ENCODE measurements at regions not wholly inside any gene's neighbourhood (a gene's known extent, or its start where the extent isn't known, plus 50 kb on each side); places are given as distances from the start of the nearest gene placed in this dataset.

DNA sequence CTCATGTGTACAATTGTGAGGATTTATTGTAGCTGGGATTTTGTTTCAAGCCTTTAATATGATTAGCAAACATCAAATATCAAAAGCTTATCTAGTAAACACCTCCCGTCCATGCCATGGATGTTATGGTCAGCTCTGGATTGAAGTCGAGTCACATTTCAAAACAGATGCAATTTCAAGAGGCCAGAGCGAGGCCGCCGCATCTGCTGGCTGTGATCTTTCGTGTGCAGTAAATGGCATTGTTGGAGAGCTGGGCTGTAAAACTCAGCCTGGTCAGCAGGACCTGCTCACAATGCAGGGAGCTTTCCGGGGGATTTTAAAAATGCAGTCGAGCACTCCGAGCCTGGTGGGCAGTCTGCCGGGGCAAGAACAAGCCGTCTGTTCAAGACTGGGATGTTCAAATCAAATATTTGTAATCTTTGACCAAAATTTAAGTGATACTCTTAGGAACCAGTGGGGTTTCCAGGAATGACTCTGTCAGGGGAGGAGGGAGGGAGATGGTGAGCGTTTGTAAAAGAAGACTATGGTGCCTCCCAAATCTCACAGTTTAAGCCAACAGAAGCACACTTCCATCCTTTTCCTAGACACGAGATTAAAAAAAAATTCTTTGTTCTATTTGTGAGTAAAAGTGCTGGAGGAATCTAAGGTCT, 97.6 kb downstream of the MYCN start:
- no peaks in the 10 kb centered on the region for H3K9me3 ChIP-seq
- no peak for TF ChIP-seq POLR2A (IDR thresholded peaks at IDR 0.05)
- TF ChIP-seq CTCF (IDR thresholded peaks at IDR 0.05): no peak
- no peak for TF ChIP-seq POLR2AphosphoS5 (IDR thresholded peaks at IDR 0.05)
- H3K4me1 ChIP-seq (replicated peaks): no peaks in the 10 kb centered on the region
- intact Hi-C loops (cut with DNase I): no loop called here
- peaks cover 3% of the 10 kb centered on the region for H3K27me3 ChIP-seq (replicated peaks; ENCODE audit: insufficient read depth)
- WGBS: 42% methylated on average over 13 of the region's 13 CpGs
- H3K36me3 ChIP-seq: no peaks in the 10 kb centered on the region
- no peak overlapping the region for H3K27ac ChIP-seq
- no peak for DNase-seq (ENCODE audit: low spot score)
- no peak overlapping the region for H3K4me3 ChIP-seq

DNA sequence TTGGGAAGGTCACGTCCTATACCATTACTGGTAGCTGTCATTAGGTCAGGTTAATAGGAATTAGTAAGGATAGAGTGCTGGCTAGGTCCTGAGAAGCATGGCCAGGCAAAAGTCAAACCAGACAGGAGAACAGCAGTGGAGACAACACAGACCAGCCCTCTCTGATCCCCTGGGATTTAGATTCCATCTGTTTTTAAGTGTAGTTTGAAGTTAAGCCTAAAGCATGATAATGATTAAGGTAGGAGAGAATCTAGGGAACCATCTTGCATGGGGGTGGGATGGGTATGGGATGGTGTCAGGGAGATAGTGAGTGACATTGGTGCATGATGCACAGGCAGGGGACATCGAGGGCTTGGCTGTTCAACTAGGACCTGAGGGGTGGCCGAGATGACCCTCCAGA, 96.6 kb downstream of the MYCN start:
- Histone ChIP-seq H3K27me3 (replicated peaks; ENCODE audit: insufficient read depth) (peaks cover 3% of the 10 kb centered on the region), H3K27ac (no peak overlapping the region), H3K4me1 (replicated peaks) (no peaks in the 10 kb centered on the region), H3K4me3 (no peak overlapping the region), H3K9me3 (no peaks in the 10 kb centered on the region), H3K36me3 (no peaks in the 10 kb centered on the region)
- TF ChIP-seq POLR2AphosphoS5 (IDR thresholded peaks at IDR 0.05): no peak
- no peak for TF ChIP-seq CTCF (IDR thresholded peaks at IDR 0.05)
- TF ChIP-seq POLR2A (IDR thresholded peaks at IDR 0.05): no peak
- DNase-seq (ENCODE audit: low spot score): no peak
- WGBS: 98% methylated on average over 3 of the region's 3 CpGs
- intact Hi-C loops (cut with DNase I): no loop called here

DNA sequence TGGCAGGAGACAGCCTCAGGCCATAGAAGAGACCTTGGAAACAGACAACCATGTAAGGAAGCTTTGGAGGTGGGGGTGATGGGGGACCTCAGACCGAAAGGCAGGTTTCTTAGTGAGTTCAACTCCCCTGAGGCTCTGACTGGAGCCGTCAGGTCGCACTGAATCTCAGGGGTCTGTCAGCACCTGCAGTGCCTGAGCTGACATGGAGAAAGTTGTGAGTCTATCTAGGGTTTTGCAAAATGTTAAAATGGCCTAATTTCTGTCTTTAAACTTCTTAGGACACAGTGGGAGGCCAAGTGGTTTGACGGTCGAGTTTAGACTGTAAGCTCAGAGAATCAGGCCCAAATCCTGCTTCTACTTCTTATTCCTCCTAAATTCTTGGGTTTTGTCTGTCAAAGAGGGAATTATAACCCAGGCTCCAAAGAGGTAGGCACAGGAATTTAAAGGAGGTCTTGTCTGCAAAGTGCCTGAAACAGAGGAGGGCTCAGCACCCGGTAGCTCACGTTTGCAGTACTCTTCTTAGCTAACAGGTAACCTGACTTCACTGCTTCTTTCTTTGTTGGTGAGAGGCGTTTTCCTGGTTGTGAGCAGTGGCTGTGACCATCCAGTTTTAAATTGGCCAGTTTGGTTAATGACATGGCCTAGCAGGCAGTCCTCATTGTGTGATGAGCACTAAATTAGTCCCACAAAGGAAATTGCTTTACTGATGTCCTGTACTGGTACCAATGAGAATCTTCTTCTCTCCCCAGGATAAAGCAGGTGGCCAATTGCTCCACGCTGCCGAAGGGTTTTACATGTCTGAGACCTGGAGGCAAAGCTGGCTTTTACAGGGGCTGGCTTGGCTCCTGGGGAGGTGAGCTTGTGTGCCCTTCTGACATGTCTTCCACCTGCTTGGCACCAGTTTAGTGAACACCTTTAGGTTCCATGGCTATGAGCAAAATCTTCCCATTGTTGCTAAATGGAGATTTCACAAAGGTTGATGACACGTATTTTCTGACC, 95.7 kb downstream of the MYCN start:
- Histone ChIP-seq H3K36me3 (no peaks in the 10 kb centered on the region), H3K4me1 (replicated peaks) (no peaks in the 10 kb centered on the region), H3K27ac (no peak overlapping the region), H3K9me3 (no peaks in the 10 kb centered on the region), H3K4me3 (no peak overlapping the region), H3K27me3 (replicated peaks; ENCODE audit: insufficient read depth) (peaks cover 3% of the 10 kb centered on the region)
- 96% methylated on average over 11 of the region's 11 CpGs for WGBS
- no peak for TF ChIP-seq POLR2AphosphoS5 (IDR thresholded peaks at IDR 0.05)
- no peak for TF ChIP-seq POLR2A (IDR thresholded peaks at IDR 0.05)
- TF ChIP-seq CTCF (IDR thresholded peaks at IDR 0.05): no peak
- intact Hi-C loops (cut with DNase I): no loop called here
- DNase-seq (ENCODE audit: low spot score): no peak

DNA sequence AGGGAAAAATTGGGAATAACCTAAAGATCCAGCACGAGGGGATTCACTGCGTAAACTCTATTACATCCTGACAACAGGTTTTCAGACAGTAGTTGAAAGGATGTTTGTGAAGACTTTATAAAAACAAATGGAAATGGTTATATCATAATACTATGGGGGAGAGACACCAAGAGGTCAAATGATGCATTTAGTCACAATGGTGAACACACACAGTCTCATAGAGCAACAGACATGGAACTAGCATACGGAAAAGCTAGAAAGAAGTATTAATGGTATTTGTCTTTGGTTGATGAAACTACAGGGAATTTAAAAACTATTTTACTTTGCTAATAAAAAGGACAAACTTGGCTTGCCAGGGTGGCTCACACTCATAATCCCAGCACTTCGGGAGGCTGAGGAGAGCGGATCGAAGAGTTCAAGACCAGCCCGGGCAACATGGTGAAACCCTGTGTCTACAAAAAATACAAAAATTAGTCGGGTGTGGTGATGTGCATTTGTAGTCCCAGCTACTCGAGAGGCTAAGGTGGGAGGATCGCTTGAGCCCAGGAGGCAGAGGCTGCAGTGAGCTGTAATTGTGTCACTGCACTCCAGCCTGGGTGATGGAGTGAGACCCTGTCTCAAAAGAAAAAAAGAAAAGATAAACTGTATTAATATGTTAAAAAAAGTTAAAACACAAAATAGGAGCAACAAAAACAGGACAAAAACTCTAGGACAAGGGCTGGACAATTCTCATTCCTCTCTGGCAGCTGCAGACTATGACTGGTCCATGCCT, 94.8 kb downstream of the MYCN start:
- DNase-seq (ENCODE audit: low spot score): no peak
- H3K9me3 ChIP-seq: no peaks in the 10 kb centered on the region
- intact Hi-C loops (cut with DNase I): no loop called here
- 90% methylated on average over 10 of the region's 10 CpGs for WGBS
- H3K36me3 ChIP-seq: no peaks in the 10 kb centered on the region
- no peaks in the 10 kb centered on the region for H3K27me3 ChIP-seq (replicated peaks; ENCODE audit: insufficient read depth)
- no peak overlapping the region for H3K27ac ChIP-seq
- TF ChIP-seq CTCF (IDR thresholded peaks at IDR 0.05) (no peak), POLR2AphosphoS5 (IDR thresholded peaks at IDR 0.05) (no peak), POLR2A (IDR thresholded peaks at IDR 0.05) (no peak)
- H3K4me3 ChIP-seq: no peak overlapping the region
- no peaks in the 10 kb centered on the region for H3K4me1 ChIP-seq (replicated peaks)
